GM21619 (cell line): ENCODE measurements at regions not wholly inside any gene's neighbourhood (a gene's known extent, or its start where the extent isn't known, plus 50 kb on each side); places are given as distances from the start of the nearest gene placed in this dataset.
A peak's percentile ranks its signal among the peaks of the same experiment; 100 is the strongest.
"Not testable (repeated sequence)": the region's sequence is repeated elsewhere in the genome, so short reads cannot be mapped to it uniquely, and the experiment has no call there.

ENCODE experiments used
- ATAC-seq: cut with Tn5 transposase; IDR thresholded peaks from one replicate; pipeline ENCODE4 v1.9.1; 2021; ENCODE audit not compliant: unreplicated experiment

- not testable (repeated sequence) for ATAC-seq
Observed at GRCh38 chr10:29363930-29364329, 75.1 kb downstream of the LYZL1 start.

- not testable (repeated sequence) for ATAC-seq
Observed at GRCh38 chr10:29366206-29366605, 77.3 kb downstream of the LYZL1 start.

GRCh38 chr10:29369419-29369818 is 80.5 kb downstream of the LYZL1 start:
- ATAC-seq = no peak

- ATAC-seq = no peak
Observed at GRCh38 chr10:29370097-29371092, 81.5 kb downstream of the LYZL1 start.

GRCh38 chr10:29372920-29373319 is 84.0 kb downstream of the LYZL1 start:
- ATAC-seq = no peak

GRCh38 chr10:29374162-29374561 is 85.3 kb downstream of the LYZL1 start:
- ATAC-seq = no peak

- no peak for ATAC-seq
Observed at GRCh38 chr10:29375888-29376287, 87.0 kb downstream of the LYZL1 start.

- no peak for ATAC-seq
Observed at GRCh38 chr10:29377333-29377961, 88.6 kb downstream of the LYZL1 start.

GRCh38 chr10:29378106-29378505 is 89.2 kb downstream of the LYZL1 start:
- no peak for ATAC-seq

- no peak for ATAC-seq
Observed at GRCh38 chr10:29379208-29379607, 90.3 kb downstream of the LYZL1 start.

- not testable (repeated sequence) for ATAC-seq
Observed at GRCh38 chr10:29379777-29380598, 91.1 kb downstream of the LYZL1 start.

GRCh38 chr10:29380599-29381511 is 92.0 kb downstream of the LYZL1 start:
- not testable (repeated sequence) for ATAC-seq

GRCh38 chr10:29386342-29386999 is 97.6 kb downstream of the LYZL1 start:
- no peak for ATAC-seq

- ATAC-seq = no peak
Observed at GRCh38 chr10:29387269-29387668, 98.4 kb downstream of the LYZL1 start.

- ATAC-seq = not testable (repeated sequence)
Observed at GRCh38 chr10:29388112-29388511, 99.2 kb downstream of the LYZL1 start.

GRCh38 chr10:29389493-29389892 is 100.6 kb downstream of the LYZL1 start:
- ATAC-seq = no peak

- ATAC-seq = no peak
Observed at GRCh38 chr10:29389935-29390334, 101.1 kb downstream of the LYZL1 start.

- ATAC-seq = peak; percentile 64
Observed at GRCh38 chr10:29392376-29393021, 103.6 kb downstream of the LYZL1 start.

- no peak for ATAC-seq
Observed at GRCh38 chr10:29394321-29394932, 105.6 kb downstream of the LYZL1 start.
